ENCODE measurements at regions not wholly inside any gene's neighbourhood (a gene's known extent, or its start where the extent isn't known, plus 50 kb on each side); places are given as distances from the start of the nearest gene placed in this dataset.

DNA sequence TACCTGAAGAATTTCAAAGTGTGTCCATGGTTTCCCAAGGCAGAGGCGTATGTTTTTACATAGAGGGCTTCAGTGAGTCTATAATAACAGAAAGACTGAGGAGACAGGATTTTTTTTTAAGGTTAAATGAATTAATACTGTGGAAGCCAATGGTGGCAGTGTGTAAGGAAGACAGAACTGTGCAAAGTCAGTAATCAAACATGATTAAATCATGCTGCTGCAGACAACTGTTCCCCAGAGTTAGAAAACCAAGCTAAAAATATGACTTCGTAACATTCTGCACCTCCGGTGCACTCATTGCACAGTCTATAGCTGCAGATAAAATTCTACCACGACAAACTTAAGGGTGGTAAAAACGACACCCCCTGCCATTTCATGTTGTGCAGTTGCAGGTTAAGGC, 309.6 kb upstream of the TRIB2 start:
- DNase-seq: no peak
- CTCF ChIA-PET: no interaction called here
- Mint-ChIP-seq H3K4me3 (no peak overlapping the region), H3K9me3 (peaks cover 26% of the 10 kb centered on the region), H3K27me3 (no peaks in the 10 kb centered on the region), H3K27ac (no peak overlapping the region), H3K36me3 (peaks cover 10% of the 10 kb centered on the region), H3K4me1 (peaks cover 10% of the 10 kb centered on the region)

DNA sequence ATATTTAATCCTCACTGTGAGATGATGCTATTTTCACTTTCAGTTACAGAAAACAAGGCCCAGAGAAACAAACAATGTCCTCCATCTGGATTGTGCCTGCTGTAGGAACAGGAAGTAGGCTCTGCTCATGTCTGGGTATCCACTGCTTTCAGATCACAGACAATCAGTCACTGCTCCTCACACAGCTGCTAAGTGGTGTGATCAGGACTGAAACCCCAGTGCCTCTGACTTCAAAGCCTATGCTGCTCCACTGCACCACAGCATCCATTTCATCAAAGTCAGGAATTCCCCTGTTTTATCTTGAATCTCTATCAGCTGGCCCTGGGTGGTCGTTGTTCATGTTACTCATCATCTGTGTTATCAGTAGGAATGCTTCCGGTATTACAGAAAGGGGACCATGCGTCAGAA, 303.8 kb upstream of the TRIB2 start:
- Mint-ChIP-seq H3K4me3 (no peak overlapping the region), H3K9me3 (peaks cover 20% of the 10 kb centered on the region), H3K4me1 (peaks cover 66% of the 10 kb centered on the region), H3K27ac (peak overlapping the region; percentile 90), H3K27me3 (no peaks in the 10 kb centered on the region), H3K36me3 (peaks cover 17% of the 10 kb centered on the region)
- DNase-seq: peak; percentile 73
- CTCF ChIA-PET: interaction anchor here (6.1 kb wide), 1 partner anchor 304 kb away, joined by 33 read pairs; the partner anchor contains the start of gene TRIB2

DNA sequence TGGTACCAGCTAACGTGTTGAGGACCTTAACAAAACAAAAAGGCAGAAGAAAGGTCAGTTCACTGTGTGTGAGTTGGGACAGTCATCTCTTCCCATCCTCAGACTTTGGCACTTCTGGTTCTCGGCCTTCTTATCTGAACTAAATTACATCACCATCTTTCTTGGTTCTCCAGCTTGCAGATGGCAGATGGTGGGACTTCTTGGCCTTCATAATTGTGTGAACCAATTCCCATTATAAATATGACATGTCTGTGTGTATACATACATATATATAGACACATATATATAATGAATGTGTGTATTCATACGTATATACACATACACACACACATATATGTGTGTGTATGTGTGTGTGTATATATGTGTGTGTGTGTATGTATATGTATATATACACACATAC, 301.2 kb upstream of the TRIB2 start:
- Mint-ChIP-seq H3K9me3 (peaks cover 16% of the 10 kb centered on the region), H3K36me3 (peaks cover 14% of the 10 kb centered on the region), H3K4me3 (no peak overlapping the region), H3K4me1 (peaks cover 85% of the 10 kb centered on the region), H3K27me3 (no peaks in the 10 kb centered on the region), H3K27ac (no peak overlapping the region)
- no peak for DNase-seq
- CTCF ChIA-PET: interaction anchor here (0.9 to 6.1 kb wide), 7 partner anchors 10 to 515 kb away, joined by 3 to 33 read pairs (median 4); partner anchors contain the start of gene TRIB2

DNA sequence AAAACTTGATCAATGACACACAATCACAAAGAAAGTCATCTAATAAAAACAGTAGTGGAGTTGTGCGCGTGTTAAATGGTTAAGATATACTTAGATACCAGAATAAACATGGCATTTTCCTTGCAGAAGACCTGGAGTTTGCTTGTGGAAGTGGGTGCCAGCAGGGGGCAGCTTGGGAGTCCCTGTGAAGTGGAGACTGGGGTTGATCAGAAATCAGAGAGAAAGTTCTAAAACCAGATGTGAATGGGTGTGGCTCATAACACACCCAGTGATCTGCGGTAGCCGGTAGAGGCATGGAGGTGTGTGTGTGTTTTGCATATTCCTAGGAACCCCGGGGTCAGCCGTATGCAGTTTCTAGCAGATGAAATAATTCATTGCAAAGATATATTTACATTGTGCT, 300.1 kb upstream of the TRIB2 start:
- no peak overlapping the region for H3K4me3 Mint-ChIP-seq
- H3K9me3 Mint-ChIP-seq: peaks cover 6% of the 10 kb centered on the region
- CTCF ChIA-PET: interaction anchor here (0.9 to 6.1 kb wide), 4 partner anchors 11 to 514 kb away, joined by 3 to 33 read pairs (median 5); partner anchors contain the start of gene TRIB2
- peaks cover 85% of the 10 kb centered on the region for H3K4me1 Mint-ChIP-seq
- DNase-seq: peak; percentile 81
- H3K36me3 Mint-ChIP-seq: peaks cover 10% of the 10 kb centered on the region
- H3K27ac Mint-ChIP-seq: peak overlapping the region; percentile 3
- no peaks in the 10 kb centered on the region for H3K27me3 Mint-ChIP-seq

DNA sequence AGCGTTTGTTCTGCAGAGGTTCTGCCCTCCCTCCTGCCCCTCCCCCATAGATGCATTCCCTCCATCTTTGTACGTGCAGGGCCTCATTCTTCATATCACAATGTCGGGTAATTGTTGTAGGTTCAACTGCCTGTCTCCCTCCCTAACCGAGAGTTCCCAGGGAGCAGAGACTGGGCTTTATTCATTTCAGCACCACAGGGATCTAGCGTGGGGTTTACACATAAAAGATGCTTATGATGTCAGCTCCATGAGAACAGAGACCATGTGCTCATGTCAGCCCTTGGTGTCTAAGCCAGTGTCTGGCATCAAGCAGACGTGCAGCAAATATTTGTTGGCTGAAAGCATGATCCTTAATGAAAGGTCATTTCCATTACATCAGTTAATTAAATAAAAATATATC, 298.9 kb upstream of the TRIB2 start:
- H3K36me3 Mint-ChIP-seq: peaks cover 8% of the 10 kb centered on the region
- H3K27ac Mint-ChIP-seq: peak overlapping the region; percentile 34
- CTCF ChIA-PET: no interaction called here

DNA sequence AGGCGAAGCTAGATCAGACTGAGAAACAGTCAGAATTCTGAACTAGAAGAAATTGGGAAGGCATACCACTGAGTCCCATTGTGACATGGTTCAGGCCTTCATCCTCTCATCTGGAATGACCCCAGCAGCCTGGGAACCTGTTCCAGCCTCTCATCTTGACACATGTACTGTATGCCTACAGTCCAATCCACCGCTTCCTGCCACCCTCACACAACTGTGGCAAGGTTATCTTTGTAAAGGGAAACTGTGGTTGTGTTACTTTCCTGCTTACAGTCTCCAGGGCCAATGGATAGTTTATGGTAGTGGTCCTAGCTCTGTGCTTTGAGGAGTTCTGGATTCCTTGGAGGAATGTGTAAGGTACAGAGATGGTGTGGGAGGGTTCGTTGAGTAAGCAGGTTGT, 296.9 kb upstream of the TRIB2 start:
- CTCF ChIA-PET: interaction anchor here (0.6 to 1.8 kb wide), 4 partner anchors 101 to 585 kb away, joined by 3 to 12 read pairs (median 4); partner anchors contain the start of gene TRIB2
- H3K36me3 Mint-ChIP-seq: peaks cover 8% of the 10 kb centered on the region

More for the DNA sequence above, 298.9 kb upstream of the TRIB2 start:
- Mint-ChIP-seq H3K4me1 (peaks cover 73% of the 10 kb centered on the region), H3K9me3 (peaks cover 3% of the 10 kb centered on the region), H3K4me3 (no peak overlapping the region), H3K27me3 (no peaks in the 10 kb centered on the region)
- DNase-seq: no peak

DNA sequence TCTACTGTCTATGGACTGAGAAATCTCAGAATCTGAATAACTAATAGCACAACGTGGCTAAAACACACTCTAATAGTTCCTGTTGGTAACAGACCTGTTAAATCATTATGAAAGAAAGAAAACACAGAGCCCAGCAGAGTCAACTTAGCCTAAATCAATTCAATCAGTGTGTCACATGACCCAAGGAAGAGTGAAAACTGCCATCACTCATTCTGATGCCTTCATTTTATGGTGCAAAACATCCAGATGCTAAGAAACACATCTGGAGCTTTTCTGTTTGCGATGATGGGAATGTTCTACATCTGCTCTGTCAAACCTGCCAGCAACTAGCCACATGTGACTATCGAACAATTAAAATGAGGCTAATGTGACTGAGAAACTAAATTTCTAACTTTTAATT, 295.7 kb upstream of the TRIB2 start:
- no peak for DNase-seq
- CTCF ChIA-PET: interaction anchor here (1.8 kb wide), 1 partner anchor 295 kb away, joined by 12 read pairs; the partner anchor contains the start of gene TRIB2
- Mint-ChIP-seq H3K4me1 (peaks cover 42% of the 10 kb centered on the region), H3K9me3 (no peaks in the 10 kb centered on the region), H3K36me3 (peaks cover 4% of the 10 kb centered on the region), H3K4me3 (no peak overlapping the region), H3K27me3 (no peaks in the 10 kb centered on the region), H3K27ac (no peak overlapping the region)

More for the DNA sequence above, 296.9 kb upstream of the TRIB2 start:
- Mint-ChIP-seq H3K4me3 (no peak overlapping the region), H3K9me3 (peaks cover 3% of the 10 kb centered on the region), H3K27me3 (no peaks in the 10 kb centered on the region), H3K4me1 (peaks cover 54% of the 10 kb centered on the region), H3K27ac (no peak overlapping the region)
- DNase-seq: no peak

DNA sequence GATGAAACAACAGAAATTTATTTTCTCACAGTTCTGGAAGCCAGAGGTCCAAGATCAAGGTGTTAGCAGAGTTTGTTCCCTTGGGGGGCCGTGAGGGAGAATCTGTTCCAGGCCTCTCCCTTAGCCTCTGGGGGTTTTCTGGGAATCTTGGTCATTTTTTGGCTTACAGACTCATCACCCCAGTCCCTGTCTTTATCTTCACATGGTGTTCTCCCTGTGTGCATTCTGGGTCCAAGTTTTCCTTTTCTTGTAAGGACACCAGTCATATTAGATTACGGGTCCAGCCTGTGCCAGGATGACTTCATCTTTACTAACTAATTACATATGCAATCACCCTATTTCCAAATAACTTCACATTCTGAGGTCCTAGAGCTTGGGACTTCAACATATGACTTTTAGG, 292.5 kb upstream of the TRIB2 start:
- no peaks in the 10 kb centered on the region for H3K9me3 Mint-ChIP-seq
- CTCF ChIA-PET: interaction anchor here (2.8 kb wide), 1 partner anchor 292 kb away, joined by 10 read pairs; the partner anchor contains the start of gene TRIB2
- DNase-seq: no peak
- no peaks in the 10 kb centered on the region for H3K36me3 Mint-ChIP-seq
- peaks cover 23% of the 10 kb centered on the region for H3K4me1 Mint-ChIP-seq
- H3K27me3 Mint-ChIP-seq: no peaks in the 10 kb centered on the region
- H3K4me3 Mint-ChIP-seq: no peak overlapping the region
- H3K27ac Mint-ChIP-seq: no peak overlapping the region

DNA sequence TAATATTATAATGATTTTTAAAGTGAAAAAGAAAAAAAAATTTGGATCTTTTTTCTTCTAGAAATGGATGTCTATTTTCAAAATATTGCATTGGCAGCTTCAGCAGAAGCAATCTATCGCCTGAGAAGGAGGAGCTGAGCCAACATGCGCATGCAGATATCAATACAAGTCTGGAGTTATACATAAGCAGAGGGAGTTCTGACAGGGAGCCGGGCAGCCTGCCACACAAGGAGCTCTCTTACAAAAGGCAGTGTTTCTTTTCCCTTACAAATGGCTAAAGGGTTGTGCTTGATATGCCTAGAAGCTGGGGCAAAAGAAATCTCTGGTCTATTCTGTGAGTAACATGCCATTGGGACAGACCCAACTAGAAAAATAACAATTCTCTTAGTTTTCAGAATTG, 291.9 kb upstream of the TRIB2 start:
- Mint-ChIP-seq H3K27me3 (no peaks in the 10 kb centered on the region), H3K4me1 (peaks cover 25% of the 10 kb centered on the region), H3K36me3 (no peaks in the 10 kb centered on the region), H3K27ac (no peak overlapping the region), H3K4me3 (no peak overlapping the region), H3K9me3 (no peaks in the 10 kb centered on the region)
- no peak for DNase-seq
- CTCF ChIA-PET: interaction anchor here (2.8 kb wide), 1 partner anchor 292 kb away, joined by 10 read pairs; the partner anchor contains the start of gene TRIB2

DNA sequence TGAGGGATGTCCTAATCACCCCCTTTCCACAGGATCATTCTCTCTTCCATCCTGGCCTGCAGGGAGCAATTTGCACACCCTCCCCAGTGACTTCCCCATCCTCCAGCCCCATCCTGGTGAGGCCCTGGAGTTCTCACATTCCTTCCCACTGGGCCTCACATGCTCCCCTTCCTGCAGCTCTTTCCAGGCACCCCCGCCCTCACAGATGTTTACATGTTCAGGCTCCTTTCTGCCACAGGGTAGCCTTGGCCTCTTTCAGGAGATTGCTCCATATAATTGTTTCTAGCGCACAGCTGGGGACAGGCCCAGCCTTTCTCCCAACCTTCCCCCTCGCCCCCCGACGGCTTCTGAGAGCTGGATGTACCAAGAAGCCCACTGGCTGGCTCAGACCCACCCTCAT, 288.4 kb upstream of the TRIB2 start:
- Mint-ChIP-seq H3K9me3 (no peaks in the 10 kb centered on the region), H3K27ac (peak overlapping the region; percentile 9), H3K27me3 (no peaks in the 10 kb centered on the region), H3K4me3 (no peak overlapping the region), H3K4me1 (peaks cover 39% of the 10 kb centered on the region), H3K36me3 (no peaks in the 10 kb centered on the region)
- DNase-seq: no peak
- CTCF ChIA-PET: no interaction called here

DNA sequence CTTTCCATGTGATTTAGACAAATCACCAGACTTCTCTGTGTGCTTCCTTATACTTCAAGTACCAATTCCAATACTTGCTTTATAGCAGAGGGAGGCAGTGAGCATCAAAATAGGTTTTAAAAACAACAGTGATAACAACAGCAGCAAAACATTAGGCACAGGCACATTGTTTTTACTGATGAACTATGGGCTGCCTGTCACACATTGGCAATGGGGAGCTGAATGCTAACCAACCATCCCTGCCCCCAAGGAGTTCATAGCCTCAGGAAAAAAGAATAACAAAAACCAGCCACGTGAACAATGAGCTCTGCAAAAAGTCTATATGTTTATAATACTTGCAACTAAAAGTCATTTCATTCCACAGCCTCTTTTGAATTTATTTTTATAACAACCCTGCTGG, 287.9 kb upstream of the TRIB2 start:
- Mint-ChIP-seq H3K9me3 (no peaks in the 10 kb centered on the region), H3K4me3 (no peak overlapping the region), H3K36me3 (no peaks in the 10 kb centered on the region), H3K4me1 (peaks cover 41% of the 10 kb centered on the region), H3K27me3 (no peaks in the 10 kb centered on the region), H3K27ac (no peak overlapping the region)
- no peak for DNase-seq
- CTCF ChIA-PET: no interaction called here

DNA sequence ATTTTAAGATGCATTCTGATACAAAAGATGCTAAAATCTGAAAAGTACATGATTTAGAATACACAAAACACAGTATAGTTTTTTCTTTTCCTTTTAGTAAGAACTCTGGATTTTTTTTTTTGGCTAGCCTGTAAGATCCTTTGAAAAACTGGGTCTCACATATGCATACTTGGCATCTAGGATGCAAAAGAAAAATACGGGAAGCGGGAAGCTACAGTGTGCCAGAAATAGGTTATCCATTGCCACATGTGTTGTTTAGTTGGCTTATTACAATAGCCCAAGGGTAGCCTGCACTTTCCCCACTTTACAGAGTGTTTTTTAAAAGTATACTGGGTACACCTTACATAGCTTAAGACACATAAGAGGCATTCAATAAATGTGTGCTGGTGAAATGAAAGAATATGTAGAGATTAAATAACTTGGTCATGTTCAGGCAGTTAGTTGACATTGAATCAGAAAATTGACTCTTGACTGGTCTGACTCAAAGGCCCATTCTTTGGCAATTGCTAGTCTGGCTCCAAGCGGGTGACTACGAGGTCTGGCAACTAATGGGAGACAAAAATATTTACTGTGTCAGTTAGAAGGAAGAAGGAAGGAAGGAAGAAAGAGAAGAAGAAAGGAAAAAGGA, 286.8 kb upstream of the TRIB2 start:
- CTCF ChIA-PET: interaction anchor here (1.8 kb wide), 1 partner anchor 287 kb away, joined by 6 read pairs; the partner anchor contains the start of gene TRIB2
- no peak for DNase-seq

DNA sequence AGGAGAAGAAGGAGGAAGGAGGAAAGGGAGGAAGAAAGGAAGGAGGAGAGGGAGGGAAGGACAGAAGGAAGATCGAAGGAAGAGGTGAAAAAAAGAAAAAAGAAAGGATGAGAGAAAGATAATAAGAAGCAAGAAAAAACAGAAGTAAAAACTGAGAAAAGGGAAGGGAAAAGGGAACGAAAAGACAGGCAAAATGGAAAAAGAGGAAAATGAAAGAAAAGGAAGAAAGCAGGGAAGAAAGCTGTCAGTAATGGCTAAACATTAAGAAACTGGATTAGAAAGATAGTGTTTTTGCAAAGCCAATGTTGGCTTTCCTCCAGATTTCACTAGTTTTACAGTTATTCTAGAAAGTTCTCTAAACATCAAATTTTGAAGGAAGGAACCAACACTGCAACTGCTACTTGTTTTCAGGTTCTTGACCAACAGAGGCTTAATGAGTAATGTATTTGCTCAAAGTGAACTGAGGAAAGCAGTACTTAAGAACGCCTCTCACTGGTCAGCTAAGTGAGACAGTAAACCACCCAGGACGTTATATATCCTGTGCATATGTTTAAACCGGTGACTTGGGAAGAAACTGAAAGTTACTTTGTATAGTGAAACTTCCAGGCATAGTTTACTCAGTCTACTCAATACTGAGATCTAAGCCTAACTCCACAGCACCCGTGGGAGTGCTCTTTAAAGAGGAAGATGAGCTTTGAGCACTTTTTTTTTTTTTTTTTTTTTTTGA, 286.2 kb upstream of the TRIB2 start:
- H3K4me1 Mint-ChIP-seq: peaks cover 58% of the 10 kb centered on the region
- H3K27ac Mint-ChIP-seq: peak overlapping the region; percentile 81
- peak overlapping the region; percentile 21 for H3K4me3 Mint-ChIP-seq
- H3K27me3 Mint-ChIP-seq: no peaks in the 10 kb centered on the region
- peak; percentile 51 for DNase-seq
- peaks cover 8% of the 10 kb centered on the region for H3K36me3 Mint-ChIP-seq
- CTCF ChIA-PET: interaction anchor here (1.8 kb wide), 1 partner anchor 286 kb away, joined by 6 read pairs; the partner anchor contains the start of gene TRIB2
- no peaks in the 10 kb centered on the region for H3K9me3 Mint-ChIP-seq

More for the DNA sequence above, 286.8 kb upstream of the TRIB2 start:
- H3K36me3 Mint-ChIP-seq: peaks cover 6% of the 10 kb centered on the region
- peaks cover 51% of the 10 kb centered on the region for H3K4me1 Mint-ChIP-seq
- no peaks in the 10 kb centered on the region for H3K9me3 Mint-ChIP-seq
- peak overlapping the region; percentile 81 for H3K27ac Mint-ChIP-seq
- H3K4me3 Mint-ChIP-seq: no peak overlapping the region
- no peaks in the 10 kb centered on the region for H3K27me3 Mint-ChIP-seq

DNA sequence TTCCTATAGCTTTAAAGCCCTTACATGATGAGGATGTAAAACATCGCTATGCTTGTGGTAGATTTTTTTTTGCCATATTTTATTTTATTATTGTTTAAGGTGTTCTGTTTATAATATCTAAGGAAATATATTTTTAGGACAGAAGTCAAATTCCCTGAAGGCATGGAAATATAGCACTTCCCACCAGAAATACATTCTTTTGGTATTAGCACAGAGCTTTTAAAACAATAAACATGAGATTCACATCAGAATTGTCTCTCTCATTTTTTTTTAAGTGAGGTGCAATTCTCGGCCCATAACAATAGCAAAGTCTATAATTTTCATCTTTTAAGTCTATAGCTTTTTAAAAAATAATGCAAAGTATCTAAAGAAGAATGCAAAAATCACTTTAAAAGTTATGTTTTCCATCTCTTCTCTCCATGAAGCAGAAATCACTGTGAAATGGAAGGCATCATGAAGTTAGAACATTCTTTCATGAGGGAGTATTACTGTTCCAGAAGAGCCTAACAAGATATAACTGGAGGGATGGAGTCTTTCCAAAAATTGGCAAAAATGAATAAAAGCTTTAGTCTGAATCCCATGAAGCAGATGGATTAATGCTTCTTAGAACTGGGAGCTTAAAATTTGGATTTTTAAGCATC, 283.6 kb upstream of the TRIB2 start:
- Mint-ChIP-seq H3K4me3 (no peak overlapping the region), H3K36me3 (peaks cover 8% of the 10 kb centered on the region), H3K27ac (no peak overlapping the region), H3K4me1 (peaks cover 78% of the 10 kb centered on the region), H3K27me3 (no peaks in the 10 kb centered on the region), H3K9me3 (no peaks in the 10 kb centered on the region)
- DNase-seq: no peak
- CTCF ChIA-PET: interaction anchor here (0.7 to 2.9 kb wide), 6 partner anchors 18 to 604 kb away, joined by 3 to 19 read pairs (median 3); partner anchors contain the start of gene TRIB2
